Karpas-422 (cell line): ENCODE measurements at regions not wholly inside any gene's neighbourhood (a gene's known extent, or its start where the extent isn't known, plus 50 kb on each side); places are given as distances from the start of the nearest gene placed in this dataset.

ENCODE experiments used
- DNase-seq: peaks from one replicate; pipeline ENCODE4 v3.0.0-alpha.2; 2015
- H2AFZ ChIP-seq: fragments of 200-600 bp; sonication (generic); 2 replicates; pipeline ENCODE4 v1.6.1; 2014; ENCODE audit warnings: antibody characterized with exemption, low read length, mixed read lengths
- H3K27ac ChIP-seq: fragments of 200-600 bp; sonication (generic); 2 replicates; pipeline ENCODE4 v1.5.1; 2014; ENCODE audit warnings: mild to moderate bottlenecking, low read length, moderate library complexity
- H3K27me3 ChIP-seq: fragments of 200-600 bp; sonication (generic); 2 replicates; pipeline ENCODE4 v1.6.1; 2014; ENCODE audit warnings: low read length, mixed read lengths
- H3K36me3 ChIP-seq: fragments of 200-600 bp; sonication (generic); 2 replicates; pipeline ENCODE4 v1.6.1; 2014; ENCODE audit warnings: low read length, mixed read lengths; ENCODE audit not compliant: insufficient read depth
- H3K4me1 ChIP-seq: fragments of 200-600 bp; sonication (generic); 2 replicates; pipeline ENCODE4 v1.6.1; 2014; ENCODE audit warnings: mild to moderate bottlenecking, low read length, mixed read lengths
- H3K4me2 ChIP-seq: fragments of 200-600 bp; sonication (generic); 2 replicates; pipeline ENCODE4 v1.6.1; 2014; ENCODE audit warnings: low read length, low read depth, mild to moderate bottlenecking; ENCODE audit not compliant: poor library complexity, severe bottlenecking
- H3K4me3 ChIP-seq: fragments of 200-600 bp; sonication (generic); 2 replicates; pipeline ENCODE4 v1.5.1; 2014; ENCODE audit warnings: mild to moderate bottlenecking, antibody characterized with exemption, low read length, mixed read lengths
- H3K79me2 ChIP-seq: fragments of 200-600 bp; sonication (generic); 2 replicates; pipeline ENCODE4 v1.6.1; 2014; ENCODE audit warnings: mild to moderate bottlenecking, low read length, mixed read lengths
- H3K9ac ChIP-seq: fragments of 200-600 bp; sonication (generic); 2 replicates; pipeline ENCODE4 v1.6.0; 2014; ENCODE audit warnings: low read length
- H3K9me2 ChIP-seq: fragments of 200-600 bp; sonication (generic), shearing (Covaris generic); replicated peaks from 2 replicates; pipeline ENCODE4 v1.6.0; 2014; ENCODE audit warnings: mild to moderate bottlenecking, low read length, moderate library complexity; ENCODE audit not compliant: insufficient read depth
- H3K9me3 ChIP-seq: fragments of 300-700, 200-600 bp; sonication (generic); 2 replicates; pipeline ENCODE4 v1.6.1; 2014; ENCODE audit warnings: low read length, mixed read lengths
- H4K20me1 ChIP-seq: fragments of 200-600 bp; sonication (generic); 2 replicates; pipeline ENCODE4 v1.6.1; 2014; ENCODE audit warnings: mild to moderate bottlenecking, antibody characterized with exemption, low read length, low read depth; ENCODE audit not compliant: insufficient read depth

DNA sequence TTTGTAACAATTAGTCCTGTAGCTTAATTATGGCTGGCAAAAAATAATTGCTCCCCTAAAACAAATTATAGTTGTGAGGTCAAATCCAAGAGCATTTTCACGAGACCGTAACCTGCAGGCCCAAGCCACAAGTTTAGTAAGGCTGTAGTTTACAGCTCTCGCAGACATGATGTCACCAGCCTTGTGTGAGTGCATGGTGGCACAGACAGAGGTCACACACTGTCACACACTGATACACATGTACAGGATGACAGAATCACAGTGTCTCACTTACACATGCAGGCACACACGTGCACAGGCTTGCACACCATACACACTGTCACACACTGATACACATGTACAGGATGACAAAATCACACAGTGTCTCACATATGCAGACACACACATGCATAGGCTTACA lies 518.8 kb downstream of the IRX1 start:
- H4K20me1 ChIP-seq, result no peaks in the 10 kb centered on the region
- no peak overlapping the region for H3K4me2 ChIP-seq
- H3K36me3 ChIP-seq, result no peaks in the 10 kb centered on the region
- H3K27me3 ChIP-seq, result no peaks in the 10 kb centered on the region
- H3K79me2 ChIP-seq, result no peaks in the 10 kb centered on the region
- DNase-seq, result no peak
- no peaks in the 10 kb centered on the region for H3K4me1 ChIP-seq
- H3K9me2 ChIP-seq, result no peaks in the 10 kb centered on the region
- H3K9me3 ChIP-seq, result peaks cover 29% of the 10 kb centered on the region
- H3K27ac ChIP-seq, result no peak overlapping the region
- H2AFZ ChIP-seq, result no peak overlapping the region
- H3K4me3 ChIP-seq, result no peak overlapping the region
- no peak overlapping the region for H3K9ac ChIP-seq

DNA sequence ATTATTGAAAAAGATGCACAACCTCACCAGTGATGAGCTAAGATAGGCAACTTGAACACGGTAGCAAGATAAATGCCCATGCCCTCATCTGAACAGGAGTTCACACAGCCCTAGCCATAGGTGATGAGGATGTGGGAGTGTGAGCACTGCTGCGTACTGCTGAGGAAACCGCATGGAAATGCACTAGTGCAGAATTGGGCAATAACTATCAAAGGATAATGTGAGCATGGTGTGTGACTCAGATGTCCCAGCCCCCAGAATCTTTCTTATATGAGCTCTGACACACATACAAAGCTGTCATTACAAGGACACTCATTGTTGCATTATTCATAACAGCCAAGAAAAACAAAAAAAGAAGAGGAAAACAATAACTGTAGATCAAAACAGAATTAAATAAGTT lies 521.2 kb downstream of the IRX1 start:
- Histone ChIP-seq H3K9me2 (no peaks in the 10 kb centered on the region), H3K4me2 (no peak overlapping the region), H4K20me1 (no peaks in the 10 kb centered on the region), H3K27me3 (no peaks in the 10 kb centered on the region), H3K9ac (no peak overlapping the region), H2AFZ (no peak overlapping the region), H3K36me3 (no peaks in the 10 kb centered on the region), H3K4me1 (no peaks in the 10 kb centered on the region), H3K9me3 (peaks cover 33% of the 10 kb centered on the region), H3K4me3 (no peak overlapping the region), H3K79me2 (no peaks in the 10 kb centered on the region), H3K27ac (no peak overlapping the region)
- no peak for DNase-seq

- Histone ChIP-seq H3K4me1 (no peaks in the 10 kb centered on the region), H2AFZ (no peak overlapping the region), H3K4me2 (no peak overlapping the region)
Measured at GRCh38 chr5:4124221-4124970, 528.8 kb downstream of the IRX1 start.

GRCh38 chr5:4128994-4129393 lies 533.4 kb downstream of the IRX1 start:
- Histone ChIP-seq H3K27me3 (no peaks in the 10 kb centered on the region), H3K9me2 (no peaks in the 10 kb centered on the region), H3K4me1 (no peaks in the 10 kb centered on the region), H3K9me3 (peaks cover 55% of the 10 kb centered on the region), H3K9ac (no peak overlapping the region), H3K4me2 (no peak overlapping the region), H3K27ac (no peak overlapping the region), H3K36me3 (no peaks in the 10 kb centered on the region), H3K4me3 (no peak overlapping the region), H2AFZ (no peak overlapping the region), H4K20me1 (no peaks in the 10 kb centered on the region), H3K79me2 (no peaks in the 10 kb centered on the region)
- DNase-seq, result no peak

More at GRCh38 chr5:4124221-4124970, 528.8 kb downstream of the IRX1 start:
- Histone ChIP-seq H3K9me3 (peaks cover 46% of the 10 kb centered on the region), H3K27ac (no peak overlapping the region), H3K9ac (no peak overlapping the region), H3K36me3 (no peaks in the 10 kb centered on the region), H3K9me2 (no peaks in the 10 kb centered on the region), H3K79me2 (no peaks in the 10 kb centered on the region), H3K27me3 (no peaks in the 10 kb centered on the region), H4K20me1 (no peaks in the 10 kb centered on the region), H3K4me3 (no peak overlapping the region)
- DNase-seq, result no peak

DNA sequence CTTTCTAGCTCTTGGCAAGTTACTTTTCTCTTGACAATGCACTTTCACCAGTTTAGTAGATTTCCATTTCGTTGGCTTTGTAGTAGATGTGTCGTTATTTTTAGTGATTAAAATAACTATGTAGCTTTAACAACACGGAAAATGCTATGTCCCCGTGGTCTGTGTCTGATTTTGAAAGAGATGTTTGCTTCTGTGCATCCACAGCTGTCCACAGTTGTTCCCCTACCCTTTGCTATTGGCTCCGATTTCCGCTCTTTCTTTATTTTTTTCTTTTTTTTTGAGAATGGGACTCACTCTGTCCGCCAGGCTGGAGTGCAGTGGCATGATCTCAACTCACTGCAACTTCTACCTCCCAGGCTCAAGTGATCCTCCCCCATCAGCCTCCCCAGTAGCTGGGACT lies 533.9 kb downstream of the IRX1 start:
- peaks cover 49% of the 10 kb centered on the region for H3K9me3 ChIP-seq
- no peaks in the 10 kb centered on the region for H3K4me1 ChIP-seq
- H3K9me2 ChIP-seq, result no peaks in the 10 kb centered on the region
- no peak for DNase-seq
- no peaks in the 10 kb centered on the region for H3K36me3 ChIP-seq
- H3K27ac ChIP-seq, result no peak overlapping the region
- no peak overlapping the region for H3K4me2 ChIP-seq
- no peaks in the 10 kb centered on the region for H3K27me3 ChIP-seq
- H3K79me2 ChIP-seq, result no peaks in the 10 kb centered on the region
- H3K4me3 ChIP-seq, result no peak overlapping the region
- H4K20me1 ChIP-seq, result no peaks in the 10 kb centered on the region
- H2AFZ ChIP-seq, result no peak overlapping the region
- H3K9ac ChIP-seq, result no peak overlapping the region

DNA sequence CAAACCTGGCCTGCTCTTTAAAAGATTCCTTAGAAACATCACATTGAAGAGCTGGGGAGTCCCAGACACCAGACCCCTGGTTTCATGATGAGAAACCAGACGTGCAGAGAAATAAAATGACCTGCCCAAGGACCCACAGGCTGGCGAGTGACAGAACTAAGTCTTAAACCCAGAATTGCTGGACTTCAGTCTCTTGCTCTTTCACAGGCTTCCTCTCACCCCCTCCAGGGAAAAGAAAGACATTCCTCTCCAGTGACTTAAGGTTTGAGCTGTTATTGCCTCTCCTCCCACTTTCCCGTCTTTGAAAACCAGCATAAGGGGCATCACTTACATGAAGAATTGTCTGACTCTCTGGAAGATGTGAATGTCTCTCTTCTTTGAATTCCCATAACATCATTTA lies 535.2 kb downstream of the IRX1 start:
- Histone ChIP-seq H3K9ac (no peak overlapping the region), H3K9me2 (no peaks in the 10 kb centered on the region), H3K4me2 (no peak overlapping the region), H3K27me3 (no peaks in the 10 kb centered on the region), H3K4me1 (no peaks in the 10 kb centered on the region), H4K20me1 (no peaks in the 10 kb centered on the region), H3K9me3 (peaks cover 42% of the 10 kb centered on the region), H3K4me3 (no peak overlapping the region), H2AFZ (no peak overlapping the region), H3K27ac (no peak overlapping the region), H3K79me2 (no peaks in the 10 kb centered on the region), H3K36me3 (no peaks in the 10 kb centered on the region)
- DNase-seq, result no peak

DNA sequence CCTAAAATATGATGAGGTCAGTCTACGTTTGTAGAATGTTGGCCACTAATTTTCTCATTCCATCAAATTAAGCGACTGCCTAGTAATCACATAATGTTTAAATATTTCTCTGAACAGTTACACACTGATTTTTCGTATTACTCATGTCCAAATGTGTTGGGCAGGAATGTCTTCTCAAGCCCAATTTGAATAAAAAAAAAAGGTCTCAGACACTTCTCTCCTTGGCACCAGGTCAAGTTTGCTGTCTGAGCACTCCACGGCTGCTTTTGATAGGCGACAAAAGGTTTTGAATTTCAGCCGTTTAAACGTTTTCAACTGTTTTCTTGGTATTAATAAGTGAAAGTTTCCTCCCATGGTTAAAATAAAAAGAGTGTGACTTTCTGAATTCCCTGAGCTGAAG lies 542.1 kb downstream of the IRX1 start:
- no peaks in the 10 kb centered on the region for H3K79me2 ChIP-seq
- H3K9me3 ChIP-seq, result peaks cover 23% of the 10 kb centered on the region
- H3K27me3 ChIP-seq, result no peaks in the 10 kb centered on the region
- H3K4me2 ChIP-seq, result no peak overlapping the region
- DNase-seq, result no peak
- H3K4me3 ChIP-seq, result no peak overlapping the region
- H3K9me2 ChIP-seq, result no peaks in the 10 kb centered on the region
- no peak overlapping the region for H2AFZ ChIP-seq
- no peak overlapping the region for H3K9ac ChIP-seq
- H4K20me1 ChIP-seq, result no peaks in the 10 kb centered on the region
- no peaks in the 10 kb centered on the region for H3K4me1 ChIP-seq
- H3K27ac ChIP-seq, result no peak overlapping the region
- H3K36me3 ChIP-seq, result no peaks in the 10 kb centered on the region

GRCh38 chr5:4142842-4143241 lies 547.2 kb downstream of the IRX1 start:
- Histone ChIP-seq H3K4me3 (no peak overlapping the region), H3K9ac (no peak overlapping the region), H3K9me3 (peaks cover 19% of the 10 kb centered on the region; the same call in 1 of the 2 replicates), H4K20me1 (no peaks in the 10 kb centered on the region), H3K4me2 (no peak overlapping the region), H3K36me3 (no peaks in the 10 kb centered on the region), H3K9me2 (no peaks in the 10 kb centered on the region), H3K27me3 (no peaks in the 10 kb centered on the region), H2AFZ (no peak overlapping the region), H3K4me1 (no peaks in the 10 kb centered on the region), H3K79me2 (no peaks in the 10 kb centered on the region), H3K27ac (no peak overlapping the region)
- DNase-seq, result no peak
